HG02642 (cell line): ENCODE measurements at regions not wholly inside any gene's neighbourhood (a gene's known extent, or its start where the extent isn't known, plus 50 kb on each side); places are given as distances from the start of the nearest gene placed in this dataset.
"Not testable (repeated sequence)": the region's sequence is repeated elsewhere in the genome, so short reads cannot be mapped to it uniquely, and the experiment has no call there.

Source experiments
- ATAC-seq: cut with Tn5 transposase; IDR thresholded peaks from one replicate; pipeline ENCODE4 v1.9.1; 2021; ENCODE audit warnings: mild to moderate bottlenecking; ENCODE audit not compliant: unreplicated experiment, poor library complexity

DNA sequence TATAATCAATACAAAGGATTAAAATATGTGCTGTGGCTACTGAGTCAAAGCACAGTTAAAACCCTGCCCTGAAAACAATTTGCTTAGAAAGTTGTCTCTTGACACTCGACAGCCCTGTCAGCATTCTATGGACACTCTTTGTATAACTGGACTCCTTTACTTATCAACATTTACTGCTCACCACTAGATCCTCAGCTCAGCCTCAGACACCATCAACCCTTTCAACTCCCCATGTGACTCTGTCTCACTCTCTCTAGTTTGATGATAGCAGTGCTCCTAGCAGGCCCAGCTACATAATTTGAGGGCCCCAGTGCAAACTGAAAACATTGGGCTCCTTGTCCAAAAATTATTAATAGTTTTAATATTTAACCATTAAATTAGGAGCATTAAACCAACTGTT lies 181.8 kb downstream of the TENT5A start:
- ATAC-seq: no peak

DNA sequence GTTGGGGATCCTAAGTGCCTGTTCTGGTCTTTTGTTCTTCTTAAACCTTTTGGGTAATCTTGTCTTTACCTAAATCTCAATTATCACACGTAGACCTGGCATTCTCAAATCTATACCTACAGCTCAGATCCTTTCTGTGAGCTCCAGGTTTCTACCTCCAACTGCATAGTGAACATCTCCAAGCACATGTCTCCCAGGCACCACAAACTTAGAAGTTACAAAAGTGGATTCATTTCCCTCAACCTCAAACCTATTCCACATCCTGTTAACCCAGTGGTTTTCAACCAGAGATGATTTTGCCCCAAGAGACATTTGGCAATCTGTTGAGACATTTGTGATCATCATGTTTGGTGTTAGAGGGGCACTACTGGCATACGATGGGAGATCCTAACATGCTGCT lies 183.5 kb downstream of the TENT5A start:
- ATAC-seq: no peak

DNA sequence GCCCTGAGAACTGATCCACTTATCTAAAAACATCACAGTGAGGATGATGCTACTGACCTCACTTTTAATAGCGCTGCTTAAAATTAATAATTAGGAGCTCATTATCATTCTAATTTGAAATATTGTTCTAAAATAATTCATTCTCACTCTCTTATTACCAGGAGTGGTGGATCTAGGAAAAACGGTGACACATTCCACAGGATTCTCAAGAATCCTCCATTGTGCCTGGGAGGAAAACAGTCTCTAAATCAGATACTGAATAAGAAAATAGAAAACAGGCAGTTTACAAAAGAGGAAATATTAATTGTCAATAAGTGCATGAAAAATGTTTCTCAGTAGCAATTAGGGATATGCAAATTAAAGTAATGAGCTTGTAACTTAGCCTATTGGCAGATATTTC lies 187.4 kb downstream of the TENT5A start:
- ATAC-seq: no peak

DNA sequence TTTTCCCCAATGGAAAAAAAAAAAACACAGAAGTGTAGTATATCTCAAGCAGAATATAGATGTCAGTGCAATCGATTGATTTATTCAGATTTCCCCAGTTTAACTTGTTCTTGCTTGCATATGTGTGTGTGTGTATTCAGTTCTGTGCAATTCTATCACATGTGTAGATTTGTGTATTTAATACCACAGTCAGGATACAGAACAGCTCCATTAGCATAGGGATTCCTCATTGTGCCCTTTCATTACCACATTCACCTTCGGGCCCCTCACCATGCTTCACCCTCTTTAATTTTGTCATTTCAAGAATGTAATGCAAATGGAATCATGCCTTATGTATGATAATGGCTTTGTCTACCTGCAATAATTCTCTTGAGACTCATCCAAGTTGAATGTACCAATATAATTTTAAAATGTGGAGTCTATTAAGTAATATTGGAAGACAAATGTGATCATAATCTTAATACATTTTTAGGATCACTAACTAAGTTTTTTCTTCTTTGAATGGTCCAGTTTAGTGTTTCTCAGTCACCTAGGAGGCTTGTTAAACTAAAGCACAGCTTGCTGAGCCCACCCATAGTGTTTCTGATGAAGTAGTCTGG lies 187.9 kb downstream of the TENT5A start:
- no peak for ATAC-seq

DNA sequence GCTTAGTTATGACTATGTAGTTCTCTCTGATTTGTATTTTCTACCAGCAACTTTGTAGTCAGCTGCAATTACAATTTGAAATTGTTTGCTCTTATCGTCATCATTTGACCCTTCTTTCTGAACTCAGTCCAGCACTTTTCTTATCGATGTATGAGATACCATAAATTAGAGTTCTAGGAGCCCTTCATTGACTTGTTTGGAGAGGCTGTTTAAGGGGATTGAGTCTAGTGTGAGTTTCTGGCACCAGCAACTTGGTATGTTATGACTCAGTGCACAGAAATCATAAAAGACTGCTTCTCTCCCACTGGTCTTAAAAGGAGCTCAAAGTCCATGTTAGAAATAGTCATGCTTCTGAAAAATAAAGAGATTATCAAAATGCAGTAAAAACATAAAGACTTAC lies 190.3 kb downstream of the TENT5A start:
- ATAC-seq: no peak

DNA sequence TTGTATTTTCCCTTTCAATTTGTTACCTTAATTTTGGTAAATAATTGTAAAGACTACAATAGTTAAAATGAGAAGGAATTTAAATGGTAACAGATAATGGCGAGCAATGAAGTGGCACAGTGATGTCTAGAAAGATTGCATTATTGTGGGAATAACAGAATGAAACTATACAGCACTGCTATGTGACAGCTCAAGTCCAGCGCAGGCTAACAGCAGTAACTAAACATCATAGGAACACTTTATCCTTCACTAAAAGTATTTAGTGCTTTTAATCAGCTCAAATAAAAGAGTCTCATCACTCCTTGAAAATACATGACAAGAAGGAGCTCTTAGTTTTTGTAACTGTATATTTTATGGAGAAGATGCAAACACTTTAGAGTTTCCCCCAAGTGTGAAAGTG lies 190.8 kb downstream of the TENT5A start:
- ATAC-seq: no peak

DNA sequence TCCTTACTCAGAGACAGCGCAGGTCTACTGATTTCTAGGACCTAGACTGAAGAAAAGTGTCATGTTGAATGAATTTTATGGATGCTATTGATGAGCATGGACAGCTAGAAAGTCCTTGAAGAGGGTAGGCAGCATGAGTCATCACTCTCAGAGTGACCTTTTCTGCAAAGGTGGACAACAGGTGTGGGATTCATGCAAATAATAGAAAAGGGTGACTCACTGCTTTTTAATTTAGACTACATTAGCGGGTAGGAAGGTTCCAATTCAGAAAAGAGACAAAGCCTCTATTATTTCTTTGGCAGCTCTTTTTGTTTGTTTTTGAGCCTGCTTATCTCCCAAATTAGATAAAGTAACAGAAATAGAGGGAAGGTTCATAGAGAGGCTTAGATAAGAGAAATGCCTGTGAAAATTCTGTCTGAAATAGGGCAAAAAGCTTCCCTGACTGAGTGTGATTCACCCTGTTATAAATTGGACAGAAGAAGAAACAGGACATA lies 191.4 kb downstream of the TENT5A start:
- ATAC-seq: no peak

DNA sequence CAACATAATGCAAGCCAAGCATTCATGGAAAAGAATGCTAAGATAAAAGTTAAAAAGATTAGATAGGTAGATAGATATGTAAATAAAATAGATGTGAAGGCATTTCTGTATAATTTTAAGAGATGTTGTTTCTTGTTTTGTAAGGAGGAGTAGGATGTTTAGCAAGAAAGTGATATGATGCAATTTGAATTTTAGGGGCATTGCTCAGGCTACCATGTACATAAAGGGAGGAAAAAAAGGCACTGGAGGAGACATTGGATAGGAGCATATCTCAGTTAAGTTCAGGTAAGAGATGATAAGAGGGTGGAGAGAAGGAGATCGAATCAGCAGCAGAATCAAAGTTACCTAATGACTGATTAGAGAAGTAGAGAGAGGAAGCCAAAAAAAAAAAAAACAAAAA lies 194.7 kb downstream of the TENT5A start:
- ATAC-seq: no peak

DNA sequence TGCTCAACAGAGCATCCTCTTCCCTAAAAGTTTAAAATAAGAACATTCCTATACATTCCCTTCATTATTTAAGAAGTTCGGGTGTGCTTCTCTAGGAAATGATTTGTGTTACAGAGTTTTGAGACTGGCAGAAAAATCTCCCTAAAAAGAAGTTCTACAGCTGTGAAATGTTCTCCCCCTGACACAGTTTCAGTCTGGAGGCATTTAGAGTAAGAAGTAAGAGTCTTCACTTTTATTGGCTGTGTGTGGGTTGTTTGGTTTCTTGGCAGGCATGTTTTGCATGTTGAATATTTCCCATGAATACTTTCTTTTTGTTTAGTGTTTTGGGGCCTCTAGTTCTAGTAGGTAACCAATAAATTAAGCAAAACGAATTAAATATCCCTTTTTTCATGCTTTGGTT lies 195.9 kb downstream of the TENT5A start:
- ATAC-seq: no peak

DNA sequence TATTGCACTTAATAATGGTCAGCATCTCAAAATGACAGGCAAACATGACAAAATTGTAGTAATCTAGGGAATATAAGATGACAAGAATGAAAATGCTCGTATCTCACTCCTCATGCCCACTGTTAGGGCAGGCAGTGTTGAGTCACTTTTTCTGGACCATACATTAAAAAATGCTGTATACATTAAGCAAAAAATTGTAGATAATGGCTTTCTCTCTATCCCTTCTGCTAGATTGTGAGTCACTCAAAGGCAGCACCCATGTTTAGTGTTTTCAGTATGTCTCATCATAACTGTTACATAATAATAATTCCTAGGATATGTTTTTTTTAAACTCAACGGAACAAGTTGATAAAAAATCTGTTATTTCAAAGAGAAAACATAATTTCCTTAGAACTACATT lies 199.3 kb downstream of the TENT5A start:
- no peak for ATAC-seq

DNA sequence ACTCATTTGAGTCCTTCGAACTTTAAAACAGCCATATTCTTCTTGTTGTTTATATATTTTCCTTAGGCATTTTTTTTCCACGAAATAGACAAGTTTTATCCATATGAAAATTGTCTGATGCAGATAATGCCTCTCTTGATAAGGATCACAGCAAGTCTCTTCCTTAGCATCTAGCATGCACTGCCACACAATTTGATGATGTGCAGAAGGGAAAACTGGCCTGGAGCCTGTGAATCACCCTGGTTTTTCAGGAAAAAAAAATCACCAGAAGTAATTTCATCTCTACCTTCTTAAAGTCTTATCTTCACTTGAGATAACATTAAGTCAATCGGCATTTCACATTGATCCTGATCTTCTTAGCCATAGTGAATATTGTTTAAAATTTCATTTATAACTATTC lies 199.8 kb downstream of the TENT5A start:
- ATAC-seq: no peak

DNA sequence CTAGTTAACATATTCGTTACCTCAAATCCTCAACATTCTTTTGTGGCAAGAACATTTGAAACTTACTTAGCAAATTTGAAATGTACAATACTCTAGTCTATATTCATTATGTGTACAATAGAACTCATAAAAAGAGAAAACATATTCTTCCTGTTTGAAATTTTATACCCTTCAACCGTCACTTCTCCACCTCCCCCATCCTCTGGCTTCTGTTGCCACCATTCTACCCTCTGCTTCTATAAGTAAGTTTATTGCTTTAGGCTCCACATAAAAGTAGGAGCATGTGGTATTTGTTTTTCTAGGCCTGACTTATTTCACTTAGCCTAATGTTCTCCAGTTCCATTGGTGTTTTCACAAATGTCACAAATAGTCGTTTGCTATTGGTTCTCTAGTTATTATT lies 205.3 kb downstream of the TENT5A start:
- no peak for ATAC-seq

DNA sequence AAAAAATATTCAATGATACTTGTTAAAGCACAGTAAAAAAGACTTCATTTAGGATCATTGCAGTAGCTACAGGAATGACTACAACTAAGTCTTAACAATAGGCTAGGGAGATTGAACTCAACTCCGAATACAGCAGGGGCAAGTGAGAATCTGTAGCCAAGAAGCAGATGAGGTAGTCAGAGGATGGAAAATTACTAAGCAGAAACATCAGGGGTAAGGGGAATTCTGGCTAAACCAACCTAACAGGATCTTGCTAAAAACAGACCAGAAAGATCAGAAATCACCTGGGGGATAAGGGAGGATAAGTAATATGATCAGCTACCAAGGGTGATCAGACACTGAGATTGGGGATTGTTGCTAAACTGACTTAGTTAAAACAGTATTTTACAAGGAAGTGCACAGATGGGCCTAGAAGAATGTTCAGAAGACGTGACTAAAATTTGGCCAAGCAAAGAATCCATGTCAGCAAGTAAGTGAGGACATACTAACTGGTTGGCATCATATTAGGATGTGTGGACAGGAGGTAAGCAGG lies 217.5 kb downstream of the TENT5A start:
- no peak for ATAC-seq

DNA sequence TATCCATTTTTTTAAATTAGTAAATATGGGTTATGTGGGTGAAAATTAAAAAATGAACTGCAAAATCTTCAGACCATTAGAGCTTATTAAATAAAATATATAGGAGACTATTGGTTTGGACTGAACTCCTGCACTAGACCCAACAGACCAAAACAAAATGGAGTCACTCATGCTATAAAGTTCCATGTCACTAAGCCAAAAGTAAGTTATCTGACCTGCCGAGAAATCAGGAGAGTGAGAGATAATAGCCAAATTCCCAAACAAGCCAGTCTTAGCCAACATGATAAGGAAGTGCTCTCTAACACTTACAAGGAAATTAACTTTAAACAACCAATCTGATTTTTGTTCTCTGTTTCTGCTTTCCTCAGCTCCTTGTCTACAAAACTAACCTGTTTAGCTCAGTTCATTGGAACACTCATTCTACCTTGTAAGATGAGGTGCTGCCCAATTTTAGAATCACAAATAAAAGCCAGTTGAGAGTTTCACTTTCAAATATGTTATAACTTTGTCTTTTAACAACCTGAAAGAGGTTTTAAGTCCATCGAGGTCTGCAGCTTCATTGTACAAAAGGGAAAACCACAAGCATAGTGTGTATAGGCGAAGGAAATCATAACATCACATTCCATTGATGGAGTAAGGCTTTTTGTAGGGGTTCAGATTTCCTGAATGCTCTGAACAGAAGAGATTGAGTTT lies 220.5 kb downstream of the TENT5A start:
- ATAC-seq: no peak

DNA sequence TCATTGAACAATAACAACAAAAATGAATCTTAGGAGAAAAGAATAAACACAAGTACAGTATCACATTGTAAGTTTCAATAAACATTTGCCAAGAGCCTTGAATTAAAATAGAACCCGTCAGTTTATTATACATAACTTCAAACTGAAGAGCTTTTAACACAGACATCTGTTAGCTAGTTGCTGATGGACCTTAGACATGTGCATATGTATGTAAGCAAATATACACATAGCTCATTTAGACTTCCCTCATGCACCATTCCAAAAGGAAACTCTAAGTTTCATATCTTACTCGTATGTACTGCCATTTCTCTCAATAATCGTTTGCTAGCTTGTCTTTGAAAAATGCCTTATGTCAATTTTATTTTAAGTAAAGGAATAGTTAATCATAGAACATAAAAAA lies 235.0 kb downstream of the TENT5A start:
- ATAC-seq: no peak

DNA sequence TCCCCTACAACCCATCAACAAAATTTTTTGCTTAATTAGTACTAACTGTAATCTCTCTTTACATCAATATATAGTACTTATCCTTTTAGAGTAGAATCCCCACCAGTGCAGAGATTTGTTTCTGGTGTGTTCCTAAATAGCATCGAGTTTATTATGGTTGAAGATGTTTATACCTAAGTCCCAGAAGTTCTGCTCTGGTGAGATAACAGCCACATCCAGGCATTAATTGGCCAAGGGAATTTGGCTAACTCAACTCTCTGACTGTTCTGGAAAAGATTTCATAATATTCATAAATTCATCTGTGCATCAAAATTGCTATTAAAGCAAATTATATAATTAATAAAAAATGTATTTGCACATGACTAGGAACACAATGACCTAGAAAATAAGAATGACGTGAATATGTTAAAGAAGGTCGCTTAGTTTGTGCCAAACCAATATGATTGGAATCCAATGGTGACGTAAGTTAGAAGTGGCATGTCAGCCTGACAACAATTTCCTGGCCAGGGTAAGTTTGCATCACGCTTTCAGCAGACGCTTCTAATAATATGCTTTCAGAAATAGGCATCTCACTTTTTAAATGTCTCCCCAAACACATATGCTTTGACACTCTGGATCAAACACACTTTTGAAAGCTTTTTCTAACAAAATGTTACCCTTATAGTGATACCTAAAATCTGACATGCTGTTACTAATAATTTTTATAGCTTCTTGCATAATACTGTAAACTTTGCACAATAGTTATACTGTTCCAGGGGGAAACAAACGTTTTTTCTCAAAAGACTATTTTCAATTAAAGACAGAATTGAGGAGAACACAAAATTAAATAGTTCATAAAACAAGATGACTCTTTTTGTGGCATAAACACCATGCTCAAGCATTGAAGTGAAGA lies 236.7 kb downstream of the TENT5A start:
- no peak for ATAC-seq

DNA sequence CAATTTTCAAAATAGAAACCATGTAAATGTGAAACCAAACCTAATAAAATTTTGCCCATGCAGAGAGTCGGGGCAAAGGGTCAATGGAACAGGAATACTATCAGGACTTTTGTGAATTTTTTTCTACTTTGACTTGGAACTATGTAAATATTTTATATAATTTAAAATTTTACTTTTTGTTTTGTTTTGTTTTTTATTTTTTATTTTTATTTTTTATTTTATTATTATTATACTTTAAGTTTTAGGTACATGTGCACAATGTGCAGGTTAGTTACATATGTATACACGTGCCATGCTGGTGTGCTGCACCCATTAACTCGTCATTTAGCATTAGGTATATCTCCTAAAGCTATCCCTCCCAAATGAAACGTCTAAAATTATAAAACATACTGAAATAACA lies 238.3 kb downstream of the TENT5A start:
- not testable (repeated sequence) for ATAC-seq

DNA sequence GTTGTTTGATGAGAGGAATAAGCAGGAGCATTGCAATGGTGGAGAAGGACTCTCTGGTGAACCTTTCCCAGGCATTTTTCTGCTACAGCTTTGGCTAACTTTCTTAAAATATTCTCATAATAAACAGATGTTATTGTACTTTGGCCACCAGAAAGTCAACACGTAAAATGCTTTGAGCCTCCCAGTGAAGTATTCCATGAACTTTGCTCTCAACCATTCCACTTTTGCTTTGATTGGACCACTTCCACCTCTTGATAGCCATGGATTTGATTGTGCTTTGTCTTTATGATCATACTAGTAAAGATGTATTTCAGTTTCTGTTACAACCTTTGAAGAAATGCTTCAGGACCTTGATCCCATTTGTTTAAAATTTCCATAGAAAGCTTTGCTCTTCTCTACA lies 241.1 kb downstream of the TENT5A start:
- ATAC-seq: no peak

DNA sequence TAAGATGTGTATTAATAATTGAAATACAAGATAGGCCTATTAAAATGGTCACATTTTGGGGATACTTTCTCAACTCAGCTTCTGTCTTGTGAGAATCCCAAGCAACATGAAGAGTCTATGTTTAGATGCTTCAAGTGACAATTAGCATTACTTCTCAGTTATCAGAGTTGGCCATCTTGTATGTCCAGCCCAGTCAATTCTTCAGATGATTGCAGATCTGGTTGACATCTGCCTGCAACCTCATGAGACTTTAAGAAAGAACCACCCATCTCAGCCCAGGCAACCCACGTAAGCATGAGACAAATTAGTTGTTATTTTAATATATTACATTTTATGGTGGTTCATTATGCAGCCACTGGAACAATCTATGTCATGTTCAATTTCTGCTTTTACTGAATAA lies 256.5 kb downstream of the TENT5A start:
- ATAC-seq: no peak

DNA sequence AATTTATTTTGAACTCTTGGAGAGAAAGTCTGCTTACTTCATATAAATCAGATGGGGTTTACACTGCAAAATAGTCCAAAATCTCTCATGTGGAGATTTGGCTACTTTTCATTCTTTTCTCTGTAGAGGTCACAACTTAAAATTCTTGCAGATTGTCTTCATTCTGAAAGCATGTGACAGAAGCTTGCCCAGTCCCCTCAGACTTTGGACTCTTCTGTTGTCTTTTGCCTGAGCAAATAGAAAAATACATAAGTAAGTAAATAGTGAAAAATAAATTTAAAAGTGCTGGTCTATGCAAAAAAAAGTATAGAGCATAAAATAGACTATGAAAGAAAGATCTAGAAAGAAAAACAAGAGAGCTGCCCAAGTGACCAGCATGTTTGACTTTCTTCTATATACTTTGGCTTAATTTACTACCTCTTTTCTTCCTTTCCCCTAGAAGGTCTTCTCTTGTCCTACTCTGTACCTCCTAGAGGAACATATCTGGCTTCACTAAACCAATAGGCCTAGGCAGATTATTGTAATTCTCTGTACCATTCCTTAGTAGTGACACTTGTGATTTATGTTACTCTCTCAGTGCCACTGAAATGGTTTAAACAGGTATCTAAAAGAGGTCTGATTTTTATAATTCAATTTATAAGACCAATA lies 260.9 kb downstream of the TENT5A start:
- ATAC-seq: no peak

DNA sequence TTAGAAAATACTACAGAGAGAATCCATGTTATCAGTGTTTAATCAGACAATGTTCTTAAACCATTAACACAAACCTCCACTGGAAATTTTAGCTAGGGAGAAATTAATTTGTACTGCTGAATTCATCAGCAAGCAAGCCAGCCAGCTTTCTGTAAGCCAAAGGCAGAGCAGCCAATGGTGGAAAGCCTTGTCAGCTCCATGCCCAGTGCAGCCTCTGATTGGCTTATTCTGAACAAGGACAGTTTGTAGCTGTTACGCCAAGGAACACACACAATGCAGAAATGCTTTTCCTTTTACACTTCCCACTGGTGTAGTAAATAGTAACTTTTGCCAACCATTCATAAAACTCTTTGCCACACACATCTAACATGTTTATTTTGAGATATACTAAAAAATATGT lies 265.0 kb downstream of the TENT5A start:
- no peak for ATAC-seq
